GM21737 (cell line): ENCODE measurements at regions not wholly inside any gene's neighbourhood (a gene's known extent, or its start where the extent isn't known, plus 50 kb on each side); places are given as distances from the start of the nearest gene placed in this dataset.
A peak's percentile ranks its signal among the peaks of the same experiment; 100 is the strongest.
"Not testable (repeated sequence)": the region's sequence is repeated elsewhere in the genome, so short reads cannot be mapped to it uniquely, and the experiment has no call there.

Experiments used
- ATAC-seq: cut with Tn5 transposase; IDR thresholded peaks from one replicate; pipeline ENCODE4 v1.9.1; 2021; ENCODE audit warnings: mild to moderate bottlenecking, moderate library complexity; ENCODE audit not compliant: unreplicated experiment

GRCh38 chr2:91603996-91604395, 2912.5 kb downstream of the RPIA start:
- not testable (repeated sequence) for ATAC-seq

- not testable (repeated sequence) for ATAC-seq
Measured at GRCh38 chr2:91604629-91605028, 2913.2 kb downstream of the RPIA start.

GRCh38 chr2:91623739-91624138, 2932.3 kb downstream of the RPIA start:
- ATAC-seq: not testable (repeated sequence)

- ATAC-seq: not testable (repeated sequence)
Measured at GRCh38 chr2:91628471-91628870, 2937.0 kb downstream of the RPIA start.

- not testable (repeated sequence) for ATAC-seq
Measured at GRCh38 chr2:91657193-91657592, 2965.7 kb downstream of the RPIA start.

- not testable (repeated sequence) for ATAC-seq
Measured at GRCh38 chr2:91658336-91658735, 2966.9 kb downstream of the RPIA start.

- not testable (repeated sequence) for ATAC-seq
Measured at GRCh38 chr2:91659189-91659916, 2967.9 kb downstream of the RPIA start.

GRCh38 chr2:91659917-91660275, 2968.4 kb downstream of the RPIA start:
- peak; percentile 82 for ATAC-seq

- ATAC-seq: not testable (repeated sequence)
Measured at GRCh38 chr2:91667341-91667740, 2975.9 kb downstream of the RPIA start.

- not testable (repeated sequence) for ATAC-seq
Measured at GRCh38 chr2:91685541-91685940, 2994.1 kb downstream of the RPIA start.

- ATAC-seq: not testable (repeated sequence)
Measured at GRCh38 chr2:91686046-91686445, 2994.6 kb downstream of the RPIA start.
